Smooth muscle cell of the brain vasculature (primary cell): ENCODE measurements at regions not wholly inside any gene's neighbourhood (a gene's known extent, or its start where the extent isn't known, plus 50 kb on each side); places are given as distances from the start of the nearest gene placed in this dataset.
"Not testable (repeated sequence)": the region's sequence is repeated elsewhere in the genome, so short reads cannot be mapped to it uniquely, and the experiment has no call there.

Source experiments
- DNase-seq: peaks from one replicate; pipeline ENCODE4 v3.0.0-alpha.2; 2012; ENCODE audit warnings: low read depth, low spot score

DNA sequence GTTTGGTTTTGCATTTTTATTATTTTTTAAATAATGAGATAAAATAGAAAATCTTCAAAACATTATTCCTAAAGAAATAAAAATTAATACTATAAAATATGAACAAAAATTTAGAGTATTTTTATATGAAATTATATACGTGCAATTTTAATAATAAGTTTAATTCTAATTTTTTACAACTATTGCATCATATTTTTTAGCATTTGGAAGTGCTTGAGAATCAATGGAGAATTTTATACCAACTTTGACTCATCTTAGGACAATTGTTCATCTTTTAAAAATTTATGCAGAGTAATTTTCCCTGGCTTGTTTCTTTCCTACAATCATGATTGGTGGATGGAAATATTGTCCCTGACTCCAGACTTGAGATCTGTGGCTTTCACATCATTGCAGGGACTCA lies 362.5 kb downstream of the MRPL39 start:
- DNase-seq, result no peak

DNA sequence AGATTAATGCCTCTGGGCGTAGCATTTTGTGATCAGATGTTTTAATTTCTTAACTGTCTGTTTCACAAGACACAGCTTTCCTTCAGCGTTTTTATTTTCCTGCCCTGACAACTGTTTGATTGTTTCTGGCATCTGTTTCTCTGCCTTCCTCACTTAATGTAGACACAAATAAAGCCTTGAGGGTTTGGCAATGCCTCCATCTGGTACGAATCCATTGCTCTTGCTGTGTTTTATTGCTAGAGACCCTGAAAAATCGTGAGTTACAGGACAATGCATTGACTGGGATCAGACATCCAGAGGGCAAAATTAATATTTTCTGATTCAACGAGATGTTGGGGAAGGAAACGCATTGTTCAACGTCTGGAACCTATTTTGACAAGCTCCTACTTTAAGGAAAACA lies 363.5 kb downstream of the MRPL39 start:
- DNase-seq, result no peak

GRCh38 chr21:25240974-25241373 lies 366.3 kb downstream of the MRPL39 start:
- DNase-seq, result no peak

- no peak for DNase-seq
Observed at GRCh38 chr21:25234857-25235801, 372.2 kb downstream of the MRPL39 start.

- no peak for DNase-seq
Observed at GRCh38 chr21:25220954-25221353, 386.3 kb downstream of the MRPL39 start.

DNA sequence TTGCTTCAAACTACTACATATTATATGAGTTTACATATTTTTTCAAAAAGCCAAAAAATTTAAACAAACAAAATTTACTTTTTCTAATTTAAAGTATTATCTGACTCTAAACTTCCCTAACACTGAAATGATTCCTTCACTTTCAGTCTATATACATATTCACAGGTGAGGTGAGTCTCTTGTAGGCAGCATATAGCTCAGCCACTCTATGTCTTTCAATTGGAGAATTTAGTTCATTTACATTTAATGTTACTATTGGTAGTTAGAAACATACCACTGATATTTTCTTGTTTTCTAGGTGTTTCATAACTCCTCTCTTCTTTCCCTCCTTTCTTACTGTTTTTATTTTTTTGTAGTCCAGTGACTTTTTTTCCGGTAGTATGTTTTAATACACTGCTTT lies 387.1 kb downstream of the MRPL39 start:
- no peak for DNase-seq

DNA sequence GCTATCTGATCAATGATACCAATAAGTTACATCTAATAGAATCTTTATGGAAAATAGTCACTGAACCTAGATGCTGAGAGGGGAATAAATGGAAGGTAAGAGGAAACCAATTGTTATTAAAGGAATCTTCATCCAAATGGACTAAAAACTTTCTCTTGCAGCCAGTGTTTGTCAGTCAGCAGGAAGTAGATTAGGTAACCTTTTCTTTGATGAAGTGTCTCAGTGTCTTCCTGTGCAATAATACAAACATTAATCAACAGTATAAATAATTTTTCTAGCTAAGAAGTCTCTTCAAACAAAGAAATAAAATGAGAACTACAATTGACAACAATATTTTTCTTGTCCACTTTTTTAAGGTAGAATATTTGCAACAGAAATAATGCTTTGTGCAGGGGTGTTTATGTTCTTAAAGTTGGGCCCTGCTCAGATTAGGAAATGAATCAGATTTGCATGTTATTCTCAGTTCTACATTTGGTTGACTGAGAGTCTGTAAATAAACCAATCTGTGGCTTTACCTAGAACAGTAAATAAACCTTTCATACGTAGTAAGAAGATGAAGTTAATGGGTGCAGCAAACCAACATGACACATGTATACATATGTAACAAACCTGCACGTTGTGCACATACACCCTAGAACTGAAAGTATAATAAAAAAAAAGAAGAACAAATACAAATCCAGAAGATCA lies 391.4 kb downstream of the MRPL39 start:
- no peak for DNase-seq

DNA sequence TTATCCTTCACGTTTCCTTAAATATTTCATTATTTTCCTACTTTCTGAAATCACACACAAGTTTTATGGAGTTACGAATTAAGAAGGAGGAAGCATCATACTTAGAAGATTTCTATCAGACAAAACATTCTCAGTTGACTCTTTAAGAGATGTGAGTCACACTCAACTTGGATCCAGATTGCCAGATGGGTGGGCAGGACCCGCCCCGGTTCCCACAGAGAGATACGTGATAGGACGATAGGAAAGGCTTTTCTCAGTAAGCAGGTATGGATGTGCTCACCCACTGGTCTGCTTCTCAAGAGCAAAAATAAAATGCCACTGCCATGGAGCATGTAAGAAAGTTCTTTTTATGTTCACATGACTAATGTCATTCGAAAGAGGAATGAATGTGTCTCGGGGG lies 392.6 kb downstream of the MRPL39 start:
- DNase-seq, result no peak

DNA sequence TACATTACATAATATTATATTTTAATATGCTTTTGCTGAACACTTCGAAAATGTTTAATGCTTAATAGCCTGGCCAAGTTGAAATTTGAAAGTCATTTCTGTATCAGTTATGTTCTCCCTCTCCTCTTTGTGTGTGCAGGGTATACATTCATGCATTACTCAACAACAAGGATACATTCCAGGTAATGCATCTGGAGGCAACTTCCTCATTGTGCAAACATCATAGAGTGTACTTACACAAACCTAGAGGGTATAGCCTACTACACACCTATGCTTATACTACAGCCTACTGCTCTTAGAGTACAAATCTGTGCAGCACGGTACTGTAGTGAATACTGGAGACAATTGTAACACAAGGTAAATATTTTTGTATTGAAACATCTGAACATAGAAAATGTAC lies 407.3 kb downstream of the MRPL39 start:
- no peak for DNase-seq

DNA sequence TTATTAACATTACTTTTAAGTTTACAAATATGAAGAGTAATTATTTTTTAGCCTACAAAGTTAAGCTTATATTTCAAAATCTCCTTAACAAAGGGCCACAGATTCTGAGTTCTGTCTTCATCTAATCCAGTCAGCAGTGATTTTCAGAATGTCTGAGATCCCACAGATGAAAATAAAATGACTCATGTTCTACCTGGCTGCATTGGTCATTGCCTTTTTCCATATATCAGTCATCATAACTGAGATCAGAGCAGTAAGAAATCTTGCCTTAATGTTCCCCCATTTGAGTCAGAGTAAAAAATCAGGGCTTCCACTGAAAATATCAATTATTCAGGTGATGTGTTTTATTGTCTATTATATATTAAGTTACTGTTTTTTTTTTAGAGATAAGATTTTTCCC lies 416.1 kb downstream of the MRPL39 start:
- DNase-seq, result no peak

- DNase-seq, result no peak
Observed at GRCh38 chr21:25189497-25189896, 417.8 kb downstream of the MRPL39 start.

DNA sequence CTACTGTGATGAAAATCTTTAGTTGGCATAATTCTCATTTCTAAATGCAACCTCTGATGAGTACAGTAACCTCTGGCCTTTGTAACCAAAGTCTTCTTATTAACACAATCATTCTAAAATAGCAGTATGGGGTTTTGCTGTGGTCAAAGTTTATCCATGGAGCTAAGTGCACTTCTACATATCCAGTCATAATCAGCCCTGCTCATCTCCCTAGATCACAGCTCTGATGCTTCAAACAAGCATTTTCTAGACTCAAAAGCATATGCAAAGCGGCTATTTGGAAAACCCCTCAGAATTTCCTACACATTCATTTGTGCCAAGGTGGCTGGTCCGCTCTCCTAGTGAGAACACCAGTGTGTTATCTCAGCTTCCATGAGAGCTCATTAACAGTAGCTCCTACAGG lies 418.6 kb downstream of the MRPL39 start:
- no peak for DNase-seq

DNA sequence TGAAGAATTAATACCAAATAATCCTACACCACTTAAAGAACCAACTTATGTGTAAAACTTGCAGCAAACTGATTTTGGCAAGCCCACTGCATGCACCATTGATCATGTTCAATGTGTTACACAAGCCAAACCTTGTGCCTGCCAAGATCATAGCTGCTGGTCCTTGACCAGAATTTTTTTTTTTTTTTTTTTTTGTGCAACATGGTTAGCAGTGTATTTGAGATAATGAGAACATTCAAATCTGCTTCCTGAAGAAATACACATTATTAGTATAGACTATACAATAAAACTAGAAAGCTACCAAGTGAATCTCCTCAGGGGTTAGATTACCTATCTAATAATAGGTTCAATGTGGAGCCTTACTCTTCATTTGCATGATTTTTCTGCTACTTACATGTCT lies 421.0 kb downstream of the MRPL39 start:
- no peak for DNase-seq

DNA sequence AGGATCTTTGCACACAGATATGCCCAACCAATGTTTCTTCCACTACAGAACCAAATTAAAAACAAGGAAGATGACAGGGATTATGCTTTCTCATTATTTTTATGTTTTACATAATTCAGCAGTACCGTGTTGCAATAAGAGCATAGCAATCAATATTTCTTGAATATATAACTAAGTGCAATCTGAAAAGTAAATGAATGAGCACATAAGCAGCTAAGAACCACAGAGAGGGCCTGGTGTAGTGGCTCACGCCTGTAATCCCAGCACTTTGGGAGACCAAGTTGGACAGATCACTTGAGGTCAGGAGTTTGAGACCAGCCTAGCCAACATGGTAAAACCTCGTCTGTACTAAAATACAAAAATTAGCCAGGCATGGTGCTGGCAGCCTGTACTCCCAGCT lies 423.7 kb downstream of the MRPL39 start:
- DNase-seq, result no peak

GRCh38 chr21:25181690-25182089 lies 425.6 kb downstream of the MRPL39 start:
- DNase-seq, result not testable (repeated sequence)

DNA sequence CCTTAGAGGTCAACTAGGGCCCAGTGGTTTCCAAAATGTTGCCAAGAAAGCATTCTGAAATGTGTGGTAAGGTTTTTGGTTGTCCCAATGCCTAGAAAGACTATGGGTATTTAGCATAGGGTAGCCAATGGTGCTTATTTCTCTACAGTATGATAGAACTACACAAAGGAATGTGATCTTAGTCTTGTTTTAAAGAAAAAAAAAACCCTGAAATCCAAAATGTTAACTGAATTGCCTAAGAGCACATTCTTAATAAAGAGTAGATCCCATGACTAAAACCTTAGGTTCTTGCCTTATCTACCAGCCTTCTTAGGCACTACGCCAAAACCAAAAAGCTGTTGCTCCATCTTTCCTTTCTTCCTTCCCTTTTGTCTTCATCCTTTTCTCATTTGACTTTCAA lies 428.2 kb downstream of the MRPL39 start:
- no peak for DNase-seq

DNA sequence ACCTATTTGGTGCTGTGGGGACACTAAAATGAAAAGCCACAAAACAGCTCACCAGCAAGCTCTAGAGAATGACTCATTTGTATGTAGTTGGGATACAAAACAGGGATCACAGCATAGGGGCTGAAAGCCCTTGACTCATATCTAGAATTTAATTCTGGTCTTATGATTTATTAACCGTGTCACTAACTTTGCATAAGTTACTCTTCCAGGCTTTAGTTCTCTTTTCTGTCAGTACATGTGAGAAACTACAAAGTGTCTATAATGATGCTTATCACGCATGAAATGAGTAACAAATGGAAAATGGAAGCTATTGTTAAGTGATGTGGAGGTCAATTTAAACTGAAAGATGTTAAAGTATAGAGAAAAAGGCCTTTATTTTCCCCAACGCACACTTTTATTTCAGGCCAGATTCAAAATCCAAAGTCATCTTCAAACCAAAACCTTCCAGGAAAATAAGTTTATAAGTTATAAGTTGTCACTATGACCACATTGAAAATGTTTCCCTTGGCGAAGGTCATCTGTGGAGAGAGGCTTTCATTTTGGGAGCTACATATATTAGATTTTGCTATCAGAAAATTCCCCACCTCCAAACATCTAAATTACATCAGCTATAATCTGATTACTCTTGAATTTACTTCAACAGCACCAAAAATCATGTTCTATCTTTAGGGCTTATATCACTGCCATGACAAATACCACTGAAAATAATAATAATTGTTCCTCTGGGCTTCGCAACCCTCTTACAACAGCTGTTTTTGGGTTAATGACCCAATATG lies 430.5 kb downstream of the MRPL39 start:
- no peak for DNase-seq

DNA sequence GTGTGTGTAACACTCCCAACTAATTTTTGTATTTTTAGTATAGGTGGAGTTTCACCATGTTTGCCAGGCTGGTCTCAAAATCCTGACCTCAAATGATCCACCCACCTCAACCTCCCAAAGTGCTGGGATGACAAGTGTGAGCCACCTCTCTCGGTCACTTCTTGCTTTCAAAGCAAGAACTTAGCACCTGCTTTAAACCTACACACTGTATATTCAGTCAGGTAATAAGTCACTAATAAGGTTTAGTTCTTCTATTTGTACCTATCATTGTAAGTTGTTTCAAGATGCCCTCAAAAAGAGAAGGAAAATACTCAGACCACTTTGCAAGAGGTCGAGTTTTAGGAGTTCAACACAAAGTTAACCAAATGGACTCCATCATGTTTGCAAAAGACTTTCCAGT lies 431.3 kb downstream of the MRPL39 start:
- DNase-seq, result no peak

DNA sequence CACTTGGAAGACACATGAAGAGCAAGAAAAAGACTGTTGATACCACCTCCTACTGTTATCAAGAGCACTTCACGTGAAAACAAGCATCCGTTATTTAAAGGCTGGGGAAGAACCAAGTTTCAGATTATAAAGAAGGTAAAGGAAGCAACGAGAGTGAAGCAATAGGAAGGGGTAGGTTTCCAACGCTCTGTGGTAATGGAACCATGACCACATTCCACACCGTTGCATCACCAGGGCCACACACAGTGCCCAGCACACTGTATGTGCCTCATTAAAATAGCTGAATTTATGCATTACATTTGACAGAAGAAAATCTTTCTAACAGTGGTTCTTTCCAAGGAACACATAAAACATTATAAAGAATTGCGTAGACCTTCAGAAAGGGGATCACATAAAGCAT lies 435.8 kb downstream of the MRPL39 start:
- DNase-seq, result no peak

- DNase-seq, result no peak
Observed at GRCh38 chr21:25170681-25171080, 436.6 kb downstream of the MRPL39 start.

DNA sequence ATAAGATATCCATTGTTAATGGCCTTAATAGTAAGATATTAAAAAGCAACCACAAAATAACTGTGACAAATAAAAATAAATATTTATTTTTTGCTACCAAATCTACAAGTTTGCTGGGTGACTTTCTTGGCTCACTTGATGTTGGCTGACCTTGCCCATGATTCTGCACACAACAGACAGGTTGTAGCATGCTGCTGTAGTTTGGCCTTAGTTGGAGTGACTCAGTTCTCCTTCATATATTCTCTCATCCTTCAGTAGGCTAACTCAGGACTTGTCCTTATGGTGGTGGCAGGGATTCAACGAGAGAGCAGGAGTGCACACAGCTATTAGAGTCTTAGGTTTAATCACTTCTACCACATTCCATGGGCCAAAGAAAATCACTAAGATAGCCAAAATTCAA lies 437.9 kb downstream of the MRPL39 start:
- no peak for DNase-seq

DNA sequence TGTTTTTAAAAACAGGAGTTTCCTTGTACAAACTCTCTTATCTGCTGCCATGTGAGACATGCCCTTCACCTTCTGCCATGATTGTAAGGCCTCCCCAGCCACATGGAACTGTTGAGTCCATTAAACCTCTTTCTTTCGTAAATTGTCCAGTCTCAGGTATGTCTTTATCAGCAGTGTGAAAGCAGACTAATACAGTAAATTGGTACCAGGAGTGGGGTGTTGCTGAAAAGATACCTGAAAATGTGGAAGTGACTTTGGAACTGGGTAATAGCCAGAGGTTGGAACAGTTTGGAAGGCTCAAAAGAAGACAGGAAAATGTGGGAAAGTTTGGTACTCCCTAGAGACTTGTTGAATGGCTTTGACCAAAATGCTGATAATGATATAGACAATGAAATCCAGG lies 440.4 kb downstream of the MRPL39 start:
- not testable (repeated sequence) for DNase-seq
